ENCODE measurements at regions not wholly inside any gene's neighbourhood (a gene's known extent, or its start where the extent isn't known, plus 50 kb on each side); places are given as distances from the start of the nearest gene placed in this dataset.
"Not testable (repeated sequence)": the region's sequence is repeated elsewhere in the genome, so short reads cannot be mapped to it uniquely, and the experiment has no call there.

DNA sequence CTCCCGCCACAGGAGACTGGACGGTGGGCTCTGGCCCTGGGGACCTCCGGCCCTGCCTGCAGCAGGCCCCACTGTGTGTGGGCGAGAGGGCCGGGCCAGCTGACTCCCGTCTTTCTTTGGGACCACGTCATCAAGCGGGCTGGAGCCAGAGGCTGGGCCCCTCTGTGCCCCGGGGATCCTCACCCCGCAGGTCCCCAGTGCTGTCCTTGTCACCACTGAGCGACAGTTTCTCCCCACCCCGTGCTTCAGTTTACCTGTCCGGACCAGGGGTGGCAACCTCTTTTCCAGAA is 181.9 kb upstream of the ZNF469 start:
- TF ChIP-seq EZH2phosphoT487 (IDR thresholded peaks at IDR 0.05; ENCODE audit: borderline replicate concordance, low read depth, low read length) = no peak
- TF ChIP-seq, protein P1, sequence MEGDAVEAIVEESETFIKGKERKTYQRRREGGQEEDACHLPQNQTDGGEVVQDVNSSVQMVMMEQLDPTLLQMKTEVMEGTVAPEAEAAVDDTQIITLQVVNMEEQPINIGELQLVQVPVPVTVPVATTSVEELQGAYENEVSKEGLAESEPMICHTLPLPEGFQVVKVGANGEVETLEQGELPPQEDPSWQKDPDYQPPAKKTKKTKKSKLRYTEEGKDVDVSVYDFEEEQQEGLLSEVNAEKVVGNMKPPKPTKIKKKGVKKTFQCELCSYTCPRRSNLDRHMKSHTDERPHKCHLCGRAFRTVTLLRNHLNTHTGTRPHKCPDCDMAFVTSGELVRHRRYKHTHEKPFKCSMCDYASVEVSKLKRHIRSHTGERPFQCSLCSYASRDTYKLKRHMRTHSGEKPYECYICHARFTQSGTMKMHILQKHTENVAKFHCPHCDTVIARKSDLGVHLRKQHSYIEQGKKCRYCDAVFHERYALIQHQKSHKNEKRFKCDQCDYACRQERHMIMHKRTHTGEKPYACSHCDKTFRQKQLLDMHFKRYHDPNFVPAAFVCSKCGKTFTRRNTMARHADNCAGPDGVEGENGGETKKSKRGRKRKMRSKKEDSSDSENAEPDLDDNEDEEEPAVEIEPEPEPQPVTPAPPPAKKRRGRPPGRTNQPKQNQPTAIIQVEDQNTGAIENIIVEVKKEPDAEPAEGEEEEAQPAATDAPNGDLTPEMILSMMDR (conservative IDR thresholded peaks at IDR 0.05; ENCODE audit: low read length) = no peak
- no peak overlapping the region for H3K27ac ChIP-seq (ENCODE audit: low read depth, low read length, poor library complexity, severe bottlenecking)
- H3K4me3 ChIP-seq (ENCODE audit: low read depth, low read length, poor library complexity, severe bottlenecking) = no peak overlapping the region
- intact Hi-C loops (cut with micrococcal nuclease; ENCODE audit: unreplicated experiment) = no loop called here
- H3K9me2 ChIP-seq (ENCODE audit: insufficient read depth, low read length) = no peaks in the 10 kb centered on the region
- H3K36me3 ChIP-seq (ENCODE audit: insufficient read depth, low read length) = no peaks in the 10 kb centered on the region
- ChIA-PET CTCF (ENCODE audit: unreplicated experiment) (no interaction called here), POLR2A (no interaction called here)
- no peak for DNase-seq (ENCODE audit: low spot score)
- H3K9me3 ChIP-seq (ENCODE audit: low read length) = no peaks in the 10 kb centered on the region
- no TSS peak for BruUV-seq (replicated peaks)
- H2AFZ ChIP-seq (ENCODE audit: low read length) = no peak overlapping the region
- H3K4me1 ChIP-seq (ENCODE audit: insufficient read depth, low read length, poor library complexity, severe bottlenecking) = no peaks in the 10 kb centered on the region
- H3K79me2 ChIP-seq (ENCODE audit: insufficient read depth, low read depth, low read length) = no peaks in the 10 kb centered on the region
- no peak overlapping the region for H3K4me2 ChIP-seq (ENCODE audit: low read length)
- no peaks in the 10 kb centered on the region for H4K20me1 ChIP-seq (ENCODE audit: insufficient read depth, low read length)

DNA sequence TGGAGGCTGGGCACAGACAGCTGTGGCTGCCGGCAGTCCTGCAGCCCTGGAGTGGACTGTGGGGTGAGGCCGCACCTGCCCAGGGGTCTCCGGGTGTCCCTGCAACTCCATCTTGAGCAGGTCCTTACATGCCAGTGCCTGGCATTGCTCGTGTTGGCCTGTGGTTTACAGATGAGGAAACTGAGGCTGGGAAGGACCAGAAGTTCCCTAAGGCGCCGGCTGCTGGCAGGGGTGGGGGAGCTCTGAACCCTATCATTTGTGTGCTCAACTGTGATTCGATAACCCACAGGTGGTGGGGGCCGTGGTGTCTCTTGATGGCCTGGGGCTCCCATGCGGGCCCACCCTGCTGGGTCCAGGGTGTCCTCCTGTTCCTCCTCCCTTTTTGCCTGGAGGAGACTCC is 181.1 kb upstream of the ZNF469 start:
- H3K9me3 ChIP-seq (ENCODE audit: low read length); POLR2A ChIA-PET; H3K36me3 ChIP-seq (ENCODE audit: insufficient read depth, low read length); H3K4me1 ChIP-seq (ENCODE audit: insufficient read depth, low read length, poor library complexity, severe bottlenecking); H3K4me2 ChIP-seq (ENCODE audit: low read length); H4K20me1 ChIP-seq (ENCODE audit: insufficient read depth, low read length); H3K79me2 ChIP-seq (ENCODE audit: insufficient read depth, low read depth, low read length); DNase-seq (ENCODE audit: low spot score); BruUV-seq (replicated peaks); CTCF ChIA-PET (ENCODE audit: unreplicated experiment); H2AFZ ChIP-seq (ENCODE audit: low read length); intact Hi-C loops (cut with micrococcal nuclease; ENCODE audit: unreplicated experiment); H3K27ac ChIP-seq (ENCODE audit: low read depth, low read length, poor library complexity, severe bottlenecking); H3K4me3 ChIP-seq (ENCODE audit: low read depth, low read length, poor library complexity, severe bottlenecking); H3K9me2 ChIP-seq (ENCODE audit: insufficient read depth, low read length): not testable (repeated sequence)

DNA sequence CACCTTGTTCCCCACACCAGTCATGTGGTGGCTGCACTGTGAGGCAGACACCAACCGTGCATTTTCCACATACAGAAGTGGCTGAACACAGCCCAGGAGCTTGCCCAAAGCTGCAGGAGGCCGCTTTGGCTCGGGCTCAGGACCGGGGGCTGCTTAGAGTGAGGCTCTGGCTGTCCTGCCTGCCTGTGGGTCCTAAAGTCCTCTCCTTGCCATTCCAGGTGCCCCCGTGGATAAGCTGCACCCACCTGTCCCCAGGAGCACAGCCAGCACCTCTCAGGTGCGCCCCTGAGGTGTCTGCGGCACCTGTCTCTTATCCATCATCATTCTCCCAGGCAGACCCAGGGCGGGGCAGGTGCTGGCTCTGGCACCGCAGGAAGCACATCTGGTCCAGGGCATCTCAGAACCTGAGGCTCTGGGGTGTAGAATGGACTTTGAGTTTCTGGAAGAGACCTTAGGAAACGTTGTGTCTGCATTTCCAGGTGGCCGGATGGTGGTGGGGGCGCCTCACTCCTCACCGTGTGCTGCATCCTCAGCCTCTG is 180.5 kb upstream of the ZNF469 start:
- BruUV-seq (replicated peaks) = no TSS peak
- Histone ChIP-seq H4K20me1 (ENCODE audit: insufficient read depth, low read length) (no peaks in the 10 kb centered on the region), H3K9me2 (ENCODE audit: insufficient read depth, low read length) (no peaks in the 10 kb centered on the region), H2AFZ (ENCODE audit: low read length) (no peak overlapping the region), H3K9me3 (ENCODE audit: low read length) (no peaks in the 10 kb centered on the region), H3K4me1 (ENCODE audit: insufficient read depth, low read length, poor library complexity, severe bottlenecking) (no peaks in the 10 kb centered on the region), H3K27ac (ENCODE audit: low read depth, low read length, poor library complexity, severe bottlenecking) (no peak overlapping the region), H3K4me3 (ENCODE audit: low read depth, low read length, poor library complexity, severe bottlenecking) (no peak overlapping the region), H3K36me3 (ENCODE audit: insufficient read depth, low read length) (no peaks in the 10 kb centered on the region), H3K4me2 (ENCODE audit: low read length) (no peak overlapping the region), H3K79me2 (ENCODE audit: insufficient read depth, low read depth, low read length) (no peaks in the 10 kb centered on the region)
- POLR2A ChIA-PET = no interaction called here
- TF ChIP-seq, protein P1 (conservative IDR thresholded peaks at IDR 0.05; ENCODE audit: low read length) = no peak
- TF ChIP-seq EZH2phosphoT487 (IDR thresholded peaks at IDR 0.05; ENCODE audit: borderline replicate concordance, low read depth, low read length) = no peak
- intact Hi-C loops (cut with micrococcal nuclease; ENCODE audit: unreplicated experiment) = no loop called here
- CTCF ChIA-PET (ENCODE audit: unreplicated experiment) = no interaction called here
- DNase-seq (ENCODE audit: low spot score) = no peak

DNA sequence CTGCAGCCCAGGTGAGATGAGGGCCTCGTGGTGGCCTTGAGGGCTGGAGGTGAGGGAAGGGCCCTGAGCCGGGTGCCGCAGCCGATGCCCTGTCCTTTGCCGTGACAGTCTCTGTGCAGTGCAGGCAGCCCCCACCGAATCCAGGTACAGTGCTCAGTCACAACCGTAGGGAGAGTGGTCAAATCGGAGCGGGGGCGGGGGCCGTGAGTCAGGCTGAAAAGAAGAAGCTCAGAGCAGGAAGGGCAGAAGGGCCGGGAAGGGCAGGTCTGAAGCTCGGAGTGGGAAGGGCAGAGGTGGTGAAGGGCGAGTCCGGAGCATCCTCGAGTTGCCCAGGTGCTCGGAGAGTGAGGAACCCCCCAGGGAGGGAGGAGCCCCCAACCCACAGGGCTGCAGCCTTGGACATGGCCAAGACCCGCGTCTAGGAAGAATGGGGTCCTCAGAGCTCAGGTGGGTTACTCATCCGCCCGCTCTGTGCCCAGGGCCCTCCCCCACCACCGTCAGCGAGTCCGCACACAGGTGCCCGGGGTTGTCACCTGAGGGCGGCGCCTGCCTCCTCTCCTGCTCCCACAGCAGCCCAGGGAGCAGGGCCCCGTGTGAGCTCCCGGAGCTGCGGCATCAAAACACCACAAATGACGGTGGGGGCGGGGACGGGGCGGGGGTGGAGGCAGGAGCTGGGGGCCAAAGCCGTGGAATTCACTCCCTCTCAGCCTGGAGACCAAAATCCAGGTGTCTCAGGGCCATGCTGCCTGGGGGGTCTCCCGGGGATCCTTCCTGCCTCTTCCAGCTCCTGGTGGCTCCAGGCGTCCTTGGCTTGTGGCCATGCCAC is 179.7 kb upstream of the ZNF469 start:
- intact Hi-C loops (cut with micrococcal nuclease; ENCODE audit: unreplicated experiment); H3K27ac ChIP-seq (ENCODE audit: low read depth, low read length, poor library complexity, severe bottlenecking); CTCF ChIA-PET (ENCODE audit: unreplicated experiment); H3K4me3 ChIP-seq (ENCODE audit: low read depth, low read length, poor library complexity, severe bottlenecking); H3K79me2 ChIP-seq (ENCODE audit: insufficient read depth, low read depth, low read length); H3K36me3 ChIP-seq (ENCODE audit: insufficient read depth, low read length); BruUV-seq (replicated peaks); H3K9me2 ChIP-seq (ENCODE audit: insufficient read depth, low read length); POLR2A ChIA-PET; H3K9me3 ChIP-seq (ENCODE audit: low read length); H4K20me1 ChIP-seq (ENCODE audit: insufficient read depth, low read length); H3K4me2 ChIP-seq (ENCODE audit: low read length); H2AFZ ChIP-seq (ENCODE audit: low read length); H3K4me1 ChIP-seq (ENCODE audit: insufficient read depth, low read length, poor library complexity, severe bottlenecking); DNase-seq (ENCODE audit: low spot score): not testable (repeated sequence)

All from OCI-LY7 (cell line).